Stomach (tissue), 8 donors: ENCODE measurements at regions not wholly inside any gene's neighbourhood (a gene's known extent, or its start where the extent isn't known, plus 50 kb on each side); places are given as distances from the start of the nearest gene placed in this dataset.

Experiments used
- DNase-seq, 2 donors: peaks; one replicate each; pipeline versions ENCODE4 v3.0.0 to v3.0.0-alpha.2; 2013 to 2019
- H3K27ac ChIP-seq, 5 donors: fragments of 200-600 bp in 4 of 5; sonication (generic) in 4 of 5; one replicate each; pipeline ENCODE4 v1.5.1; 2013 to 2019; ENCODE audit warnings: mild to moderate bottlenecking in 1 of 5, moderate library complexity in 1 of 5
- H3K27me3 ChIP-seq, 3 donors: fragments of 200-600 bp; sonication (generic); one replicate each; pipeline ENCODE4 v1.5.1; 2017 to 2019; ENCODE audit warnings: mixed run types in 1 of 3
- H3K36me3 ChIP-seq, 4 donors: fragments of 200-600 bp; sonication (generic); 1 replicate in 3 of 4; 2 replicates in 1 of 4; pipeline ENCODE4 v1.5.1; 2016 to 2019
- H3K4me1 ChIP-seq, 4 donors: fragments of 200-600 bp; sonication (generic); one replicate each; pipeline ENCODE4 v1.5.1; 2016 to 2019
- H3K4me3 ChIP-seq, 4 donors: fragments of 200-600 bp; sonication (generic) in 3 of 4; one replicate each; pipeline ENCODE4 v1.5.1; 2016 to 2019; ENCODE audit warnings: mild to moderate bottlenecking in 1 of 4
- H3K9me3 ChIP-seq, 4 donors: fragments of 200-600 bp; sonication (generic); one replicate each; pipeline ENCODE4 v1.5.1; 2016 to 2019
- EP300 ChIP-seq: sonication (generic); formaldehyde crosslinking; IDR thresholded peaks from one replicate; pipeline ENCODE4 v1.6.1; 2017; ENCODE audit warnings: antibody characterized with exemption
- POLR2A ChIP-seq, 4 donors: fragments of 450-650 bp; IDR thresholded peaks; one replicate each; pipeline ENCODE4 v1.6.1; 2016; ENCODE audit warnings: antibody characterized with exemption in 4 of 4, control low read depth in 2 of 4, mild to moderate bottlenecking in 1 of 4, moderate library complexity in 1 of 4
- POLR2AphosphoS5 ChIP-seq, 3 donors: sonication (generic); formaldehyde crosslinking; IDR thresholded peaks; one replicate each; pipeline ENCODE4 v1.6.1; 2016; ENCODE audit warnings: antibody characterized with exemption in 3 of 3
- WGBS, 5 donors: extraction: QIAGEN DNeasy Blood & Tissue Kit in 3 of 5; methylation state at CpG; one replicate each; pipeline versions ENCODE4 v1.1.5 to v1.1.7; 2013 to 2018; 5-methylcytosine and 5-hydroxymethylcytosine counted together
- intact Hi-C: fragments of 100-400 bp; cut with DNase I; formaldehyde crosslinking; loops from one replicate; pipeline ENCODE4 v1.15.1; 2023; ENCODE audit warnings: low total_unique reads
- TF ChIP-seq, protein P1 (sequence below), 7 experiments: fragments of 450-650 bp in 4 of 7; fragments of 200-600 bp in 3 of 7; sonication (generic) in 3 of 7; IDR thresholded peaks; one replicate each; pipeline ENCODE4 v1.5.1; 2016 to 2019; ENCODE audit warnings: antibody characterized with exemption in 7 of 7, control low read depth in 2 of 7, mild to moderate bottlenecking in 1 of 7
- donor health status: healthy with polysubstance abuse.
- donor health status: Bipolar disorder and iron deficiency.
- donor health status: healthy.

DNA sequence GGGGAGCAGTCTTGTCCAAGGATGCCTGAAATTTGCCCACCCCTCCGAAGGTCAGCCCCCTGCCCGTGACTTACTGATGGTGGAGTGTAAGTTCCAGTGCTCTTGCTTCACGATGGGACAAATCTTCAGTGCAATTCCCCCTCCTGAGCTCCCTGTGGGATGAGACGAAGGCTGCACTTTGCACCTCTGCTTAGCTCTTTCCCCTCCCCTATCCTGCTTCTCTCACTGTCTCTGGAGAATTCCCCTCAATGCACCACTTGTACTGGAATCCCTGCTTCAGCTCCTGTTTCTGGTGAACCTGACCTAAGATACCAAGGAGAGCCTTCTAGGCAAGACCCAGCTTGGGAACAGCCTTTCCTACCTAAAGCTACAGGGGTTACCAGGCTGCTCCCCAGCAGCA is 122.9 kb upstream of the ZMIZ1 start:
- H3K27ac ChIP-seq = peak overlapping the region in 1 of 5 donors; percentile 72
- intact Hi-C loops = no loop called here
- 84 to 94% (median 88%) methylated on average over 2 to 4 of the region's 4 CpGs for WGBS, 5 donors

DNA sequence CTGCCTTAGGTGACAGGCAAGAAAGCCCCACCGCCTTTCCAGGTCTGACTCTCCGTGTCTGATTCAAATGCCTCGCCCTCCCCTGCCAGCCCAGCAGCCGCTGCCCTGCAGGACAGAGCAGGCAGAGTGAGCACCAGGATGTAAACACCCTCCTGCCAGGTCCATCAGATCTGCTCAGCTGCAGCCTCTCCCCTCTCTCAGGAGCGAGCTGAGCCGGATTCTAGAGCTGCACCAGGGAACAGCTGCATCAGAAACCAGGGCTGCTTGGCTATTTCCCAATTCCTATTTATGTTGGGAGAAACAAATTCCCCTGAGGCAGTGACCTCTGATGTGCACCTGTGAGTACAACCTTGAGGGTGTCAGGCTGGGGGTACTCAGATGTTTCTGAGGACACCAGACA is 121.5 kb upstream of the ZMIZ1 start:
- TF ChIP-seq POLR2AphosphoS5 (IDR thresholded peaks at IDR 0.05) = no peak
- no peak for TF ChIP-seq POLR2A (IDR thresholded peaks at IDR 0.05)
- no peak for TF ChIP-seq EP300
- TF ChIP-seq, protein P1, sequence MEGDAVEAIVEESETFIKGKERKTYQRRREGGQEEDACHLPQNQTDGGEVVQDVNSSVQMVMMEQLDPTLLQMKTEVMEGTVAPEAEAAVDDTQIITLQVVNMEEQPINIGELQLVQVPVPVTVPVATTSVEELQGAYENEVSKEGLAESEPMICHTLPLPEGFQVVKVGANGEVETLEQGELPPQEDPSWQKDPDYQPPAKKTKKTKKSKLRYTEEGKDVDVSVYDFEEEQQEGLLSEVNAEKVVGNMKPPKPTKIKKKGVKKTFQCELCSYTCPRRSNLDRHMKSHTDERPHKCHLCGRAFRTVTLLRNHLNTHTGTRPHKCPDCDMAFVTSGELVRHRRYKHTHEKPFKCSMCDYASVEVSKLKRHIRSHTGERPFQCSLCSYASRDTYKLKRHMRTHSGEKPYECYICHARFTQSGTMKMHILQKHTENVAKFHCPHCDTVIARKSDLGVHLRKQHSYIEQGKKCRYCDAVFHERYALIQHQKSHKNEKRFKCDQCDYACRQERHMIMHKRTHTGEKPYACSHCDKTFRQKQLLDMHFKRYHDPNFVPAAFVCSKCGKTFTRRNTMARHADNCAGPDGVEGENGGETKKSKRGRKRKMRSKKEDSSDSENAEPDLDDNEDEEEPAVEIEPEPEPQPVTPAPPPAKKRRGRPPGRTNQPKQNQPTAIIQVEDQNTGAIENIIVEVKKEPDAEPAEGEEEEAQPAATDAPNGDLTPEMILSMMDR (IDR thresholded peaks at IDR 0.05) = no peak
- Histone ChIP-seq H3K27me3 (no peaks in the 10 kb centered on the region), H3K27ac (no peak overlapping the region), H3K4me1 (peaks cover 5 to 37% (median 23%) of the 10 kb centered on the region in 4 donors), H3K36me3 (no peaks in the 10 kb centered on the region), H3K4me3 (no peak overlapping the region), H3K9me3 (peaks cover 0 to 7% (median 0%) of the 10 kb centered on the region in 4 donors)
- peak in 1 of 2 donors; percentile 36 for DNase-seq
- intact Hi-C loops = no loop called here
- WGBS, 5 donors = 73 to 76% (median 74%) methylated on average over 6 of the region's 6 CpGs

More for the DNA sequence above, 122.9 kb upstream of the ZMIZ1 start:
- H3K4me3 ChIP-seq = no peak overlapping the region
- no peaks in the 10 kb centered on the region for H3K36me3 ChIP-seq
- peaks cover 0 to 7% (median 0%) of the 10 kb centered on the region in 4 donors for H3K9me3 ChIP-seq
- peaks cover 5 to 37% (median 21%) of the 10 kb centered on the region in 4 donors for H3K4me1 ChIP-seq
- H3K27me3 ChIP-seq = no peaks in the 10 kb centered on the region
- DNase-seq = no peak
- TF ChIP-seq POLR2AphosphoS5 (IDR thresholded peaks at IDR 0.05) (no peak), POLR2A (IDR thresholded peaks at IDR 0.05) (no peak), EP300 (no peak)
- TF ChIP-seq, protein P1 (IDR thresholded peaks at IDR 0.05) = no peak

DNA sequence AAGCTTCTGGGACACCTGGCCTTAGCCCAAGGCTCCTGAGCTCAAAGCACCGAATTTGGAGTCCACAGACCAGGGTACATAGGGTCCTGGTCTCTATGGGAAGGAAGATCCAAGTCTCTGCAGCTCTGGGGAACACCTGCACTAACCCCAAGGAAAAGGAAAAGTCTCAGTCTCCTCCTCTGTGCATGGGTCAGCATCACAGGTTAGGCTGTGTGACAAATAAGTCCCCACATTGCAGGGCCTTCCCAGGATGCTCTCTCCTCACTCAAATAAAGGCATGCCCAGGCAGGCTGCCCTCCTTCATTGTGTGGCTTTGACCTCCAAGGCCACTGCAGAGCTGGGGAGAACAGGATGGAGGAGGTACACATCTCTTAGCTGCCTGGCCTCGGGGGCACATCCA is 121.0 kb upstream of the ZMIZ1 start:
- H3K4me3 ChIP-seq = no peak overlapping the region
- intact Hi-C loops = no loop called here
- DNase-seq = no peak
- no peaks in the 10 kb centered on the region for H3K36me3 ChIP-seq
- 71 to 85% (median 74%) methylated on average over 2 of the region's 2 CpGs for WGBS, 5 donors
- peaks cover 0 to 7% (median 0%) of the 10 kb centered on the region in 4 donors for H3K9me3 ChIP-seq
- TF ChIP-seq, protein P1 (IDR thresholded peaks at IDR 0.05) = no peak
- TF ChIP-seq POLR2AphosphoS5 (IDR thresholded peaks at IDR 0.05) (no peak), EP300 (no peak), POLR2A (IDR thresholded peaks at IDR 0.05) (no peak)
- H3K27me3 ChIP-seq = no peaks in the 10 kb centered on the region
- H3K4me1 ChIP-seq = peaks cover 5 to 38% (median 25%) of the 10 kb centered on the region in 4 donors
- no peak overlapping the region for H3K27ac ChIP-seq

DNA sequence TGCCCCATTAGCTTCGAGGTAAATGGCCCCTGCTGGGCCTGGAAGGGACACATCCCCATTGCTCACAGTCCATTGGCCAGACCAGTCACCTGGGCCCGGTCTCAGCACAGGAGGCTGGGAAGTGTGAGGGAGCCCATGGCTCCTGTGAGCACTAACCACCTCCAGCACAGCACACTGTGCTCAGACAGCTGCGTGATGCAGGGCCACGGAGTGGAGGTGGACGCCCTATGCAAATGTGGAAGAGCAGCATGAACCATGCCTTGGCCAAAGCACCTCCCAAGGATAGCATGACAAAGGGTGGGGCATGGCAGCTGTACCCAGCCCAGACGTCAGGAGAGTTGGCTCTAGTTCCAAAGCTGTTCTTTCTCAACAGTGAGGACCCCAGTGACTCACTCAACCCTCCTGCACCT is 120.1 kb upstream of the ZMIZ1 start:
- H3K27ac ChIP-seq = no peak overlapping the region
- no peak for DNase-seq
- TF ChIP-seq EP300 = no peak
- WGBS, 5 donors = 60 to 89% (median 73%) methylated on average over 2 to 6 of the region's 6 CpGs
- H3K9me3 ChIP-seq = no peaks in the 10 kb centered on the region
- H3K4me3 ChIP-seq = no peak overlapping the region
- intact Hi-C loops = no loop called here
- H3K27me3 ChIP-seq = no peaks in the 10 kb centered on the region
- H3K36me3 ChIP-seq = no peaks in the 10 kb centered on the region
- peaks cover 12 to 44% (median 28%) of the 10 kb centered on the region in 4 donors for H3K4me1 ChIP-seq
